Transverse colon (tissue), 3 donors: ENCODE measurements at regions not wholly inside any gene's neighbourhood (a gene's known extent, or its start where the extent isn't known, plus 50 kb on each side); places are given as distances from the start of the nearest gene placed in this dataset.

Experiments used
- CTCF ChIP-seq, 5 experiments: fragments of 200-600 bp in 3 of 5; fragments of 450-650 bp in 2 of 5; sonication (generic) in 3 of 5; IDR thresholded peaks; 1 replicate in 2 of 5; 2 replicates in 3 of 5; pipeline ENCODE4 v1.5.1; 2016 to 2017; ENCODE audit warnings: antibody characterized with exemption in 5 of 5, inconsistent platforms in 3 of 5, mild to moderate bottlenecking in 2 of 5, moderate library complexity in 1 of 5
- EP300 ChIP-seq: sonication (generic); formaldehyde crosslinking; IDR thresholded peaks from one replicate; pipeline ENCODE4 v1.6.1; 2017; ENCODE audit warnings: antibody characterized with exemption, low read depth

- no peak for TF ChIP-seq CTCF (IDR thresholded peaks at IDR 0.05)
- TF ChIP-seq EP300: no peak
Measured at GRCh38 chr4:3829211-3829955, 63.2 kb downstream of the ADRA2C start.
